HepG2 (cell line): ENCODE measurements at regions not wholly inside any gene's neighbourhood (a gene's known extent, or its start where the extent isn't known, plus 50 kb on each side); places are given as distances from the start of the nearest gene placed in this dataset.

ENCODE experiments used
- ATAC-seq: fragments of 200-7000 bp; cut with Tn5 transposase; 3 replicates; pipeline ENCODE4 v1.9.1; 2020; ENCODE audit warnings: mild to moderate bottlenecking, moderate library complexity
- BruUV-seq: library from RNA; stranded (reverse); fragments of 400-500 nt; replicated peaks from 2 replicates; lab custom pipeline; 2021; lab: Mats Ljungman, UMichigan
- CTCF ChIA-PET: fragments of 300-600 bp; formaldehyde crosslinking; extraction: SDS; loops from one replicate; lab custom pipeline; 2021; ENCODE audit warnings: low total read pairs, inconsistent platforms, low intra/inter-chr PET ratio; lab: Yijun Ruan, JAX
- POLR2A ChIA-PET: fragments of 350-600 bp; sonication (Branson Sonifier 250); formaldehyde crosslinking; loops from one replicate; lab custom pipeline; 2020; ENCODE audit warnings: antibody characterized with exemption, inconsistent platforms; lab: Yijun Ruan, JAX
- DNase-seq: peaks from one replicate; pipeline ENCODE4 v3.0.0-alpha.2; 2015; ENCODE audit warnings: low spot score
- FAIRE-seq: peaks from 3 replicates; lab custom pipeline; 2011; peaks lifted over from hg19 to GRCh38; lab: Jason Lieb, UNC
- H2AFZ ChIP-seq: one replicate; pipeline ENCODE4 v1.6.1; 2011; ENCODE audit warnings: low read length, inconsistent platforms
- H3K27ac ChIP-seq: fragments of 300-600 bp; 3 replicates; pipeline ENCODE4 v1.8.0; 2011; ENCODE audit warnings: mixed run types, mild to moderate bottlenecking, mixed read lengths, low read length, inconsistent platforms; ENCODE audit not compliant: insufficient read depth; ENCODE audit errors: extremely low read length
- H3K27me3 ChIP-seq, 2 experiments: fragments of 200-600 bp in 1 of 2; 2 replicates in 1 of 2; 3 replicates in 1 of 2; pipeline versions ENCODE4 v1.6.0 to v1.8.0; 2011; ENCODE audit warnings: low read length in 2 of 2, mild to moderate bottlenecking in 2 of 2, moderate library complexity in 2 of 2, inconsistent platforms in 1 of 2; ENCODE audit not compliant: insufficient read depth in 2 of 2, control insufficient read depth in 1 of 2
- H3K36me3 ChIP-seq, 2 experiments: fragments of 200-600 bp in 1 of 2; replicated peaks in 1 of 2; 2 replicates in 1 of 2; 3 replicates in 1 of 2; pipeline versions ENCODE4 v1.5.1 to v1.8.0; 2011; ENCODE audit warnings: low read length in 2 of 2, inconsistent platforms in 1 of 2; ENCODE audit not compliant: insufficient read depth in 2 of 2, control insufficient read depth in 1 of 2
- H3K4me1 ChIP-seq: 2 replicates; pipeline ENCODE4 v1.5.1; 2012; ENCODE audit warnings: low read length, inconsistent platforms; ENCODE audit not compliant: insufficient read depth
- H3K4me2 ChIP-seq: 2 replicates; pipeline ENCODE4 v1.6.0; 2011; ENCODE audit warnings: low read depth, low read length, inconsistent platforms
- H3K4me3 ChIP-seq, 3 experiments: fragments of 200-600 bp in 1 of 3; sonication (generic), shearing (Covaris generic) in 1 of 3; replicated peaks in 1 of 3; 2 replicates each; pipeline ENCODE4 v1.5.1; 2011 to 2016; ENCODE audit warnings: low read length in 3 of 3, inconsistent platforms in 2 of 3, low read depth in 2 of 3, mild to moderate bottlenecking in 2 of 3, control low read depth in 1 of 3, mixed read lengths in 1 of 3; ENCODE audit not compliant: insufficient read depth in 1 of 3
- H3K79me2 ChIP-seq: one replicate; pipeline ENCODE4 v1.6.1; 2011; ENCODE audit warnings: low read length, inconsistent platforms; ENCODE audit not compliant: insufficient read depth
- H3K9ac ChIP-seq: 2 replicates; pipeline ENCODE4 v1.6.0; 2011; ENCODE audit warnings: mild to moderate bottlenecking, low read depth, low read length, inconsistent platforms; ENCODE audit not compliant: insufficient read depth
- H3K9me3 ChIP-seq: 2 replicates; pipeline ENCODE4 v1.5.1; 2012; ENCODE audit warnings: mild to moderate bottlenecking, low read length
- H4K20me1 ChIP-seq: 2 replicates; pipeline ENCODE4 v1.6.0; 2011; ENCODE audit warnings: inconsistent platforms, mild to moderate bottlenecking, low read length, moderate library complexity; ENCODE audit not compliant: insufficient read depth
- ATM ChIP-seq: fragments of 450-650 bp; IDR thresholded peaks from 2 replicates; pipeline ENCODE4 v1.7.1; 2017; ENCODE audit warnings: mild to moderate bottlenecking, borderline replicate concordance
- FOXA1 ChIP-seq, 2 experiments: fragments of 450-650 bp in 1 of 2; sonication (generic) in 1 of 2; formaldehyde crosslinking in 1 of 2; IDR thresholded peaks; 2 replicates each; pipeline versions ENCODE4 v1.4.0 to v1.6.1; 2016 to 2020; ENCODE audit warnings: missing genetic modification reagents in 1 of 2
- KDM3A ChIP-seq: IDR thresholded peaks from 2 replicates; pipeline ENCODE4 v1.6.1; 2018; ENCODE audit warnings: low read depth, missing compliant biosample characterization
- NR2C2 ChIP-seq: sonication (generic); formaldehyde crosslinking; IDR thresholded peaks from 2 replicates; pipeline ENCODE4 v1.4.0; 2020; ENCODE audit warnings: missing genetic modification reagents, mild to moderate bottlenecking, moderate library complexity, borderline replicate concordance
- SOX6 ChIP-seq, 2 experiments: fragments of 450-650 bp in 1 of 2; sonication (generic) in 1 of 2; formaldehyde crosslinking in 1 of 2; IDR thresholded peaks; 2 replicates each; pipeline versions ENCODE4 v1.4.0 to v1.6.1; 2017 to 2020; ENCODE audit warnings: antibody characterized with exemption in 1 of 2, mild to moderate bottlenecking in 1 of 2, missing genetic modification reagents in 1 of 2
- XRCC5 ChIP-seq: fragments of 200-400 bp; formaldehyde crosslinking; optimal IDR thresholded peaks from 2 replicates; pipeline ENCODE3; 2017; ENCODE audit warnings: mild to moderate bottlenecking, low read length
- ZFP36L1 ChIP-seq: sonication (generic); formaldehyde crosslinking; IDR thresholded peaks from 2 replicates; pipeline ENCODE4 v1.8.0; 2022; ENCODE audit warnings: mild to moderate bottlenecking, missing genetic modification reagents, moderate library complexity
- ZMAT3 ChIP-seq: sonication (generic); formaldehyde crosslinking; conservative IDR thresholded peaks from 2 replicates; pipeline ENCODE4 v1.7.0; 2021; ENCODE audit warnings: missing genetic modification reagents
- ZNF678 ChIP-seq: sonication (generic); formaldehyde crosslinking; IDR thresholded peaks from 2 replicates; pipeline ENCODE4 v1.4.0; 2020; ENCODE audit warnings: mild to moderate bottlenecking, missing genetic modification reagents
- ZNF782 ChIP-seq: sonication (generic); formaldehyde crosslinking; IDR thresholded peaks from 2 replicates; pipeline ENCODE4 v1.4.0; 2020; ENCODE audit warnings: missing genetic modification reagents, mild to moderate bottlenecking, borderline replicate concordance
- WGBS: methylation state at CpG from one replicate; pipeline ENCODE4 v1.1.6; 2017; ENCODE audit warnings: low lambda C conversion rate; 5-methylcytosine and 5-hydroxymethylcytosine counted together
- in situ Hi-C: cut with HindIII; loops from 2 replicates; pipeline ENCODE4 v1.10.0; 2017; ENCODE audit warnings: low pct_unique_long_range_greater_than_20kb; ENCODE audit not compliant: extremely low pct_ligation_motif_present
- intact Hi-C: fragments of 100-400 bp; cut with micrococcal nuclease; formaldehyde crosslinking; loops from one replicate; pipeline ENCODE4 v1.10.0; 2022; ENCODE audit not compliant: unreplicated experiment
- TF ChIP-seq, protein P1 (sequence below): sonication (generic); formaldehyde crosslinking; IDR thresholded peaks from 2 replicates; pipeline ENCODE4 v1.8.0; 2022; ENCODE audit warnings: missing genetic modification reagents, mild to moderate bottlenecking, inconsistent platforms, borderline replicate concordance
- TF ChIP-seq, protein P2 (sequence below): sonication (generic); formaldehyde crosslinking; IDR thresholded peaks from 2 replicates; pipeline ENCODE4 v1.4.0; 2020; ENCODE audit warnings: mild to moderate bottlenecking, missing genetic modification reagents, borderline replicate concordance

DNA sequence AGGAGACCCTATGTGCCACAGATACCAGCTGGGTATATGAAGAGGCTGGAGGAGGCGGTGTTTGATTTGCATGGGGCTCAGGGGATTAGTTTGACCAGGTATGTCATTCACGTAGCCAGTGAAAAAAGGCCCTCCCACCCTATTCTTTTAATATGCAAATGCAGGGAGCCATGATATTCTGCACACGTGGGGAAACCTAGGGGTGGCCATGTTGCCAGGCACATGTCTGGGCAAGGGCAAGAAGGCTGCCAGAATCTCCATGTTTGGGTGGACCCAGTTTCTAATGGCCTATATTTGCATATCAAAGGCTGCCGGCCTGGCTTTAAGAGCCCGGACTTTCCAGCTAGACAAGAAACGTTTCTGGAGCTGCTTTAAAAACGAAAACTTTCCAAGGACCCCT lies 60.4 kb downstream of the SOX4 start (continued):
- TF ChIP-seq, protein P1, sequence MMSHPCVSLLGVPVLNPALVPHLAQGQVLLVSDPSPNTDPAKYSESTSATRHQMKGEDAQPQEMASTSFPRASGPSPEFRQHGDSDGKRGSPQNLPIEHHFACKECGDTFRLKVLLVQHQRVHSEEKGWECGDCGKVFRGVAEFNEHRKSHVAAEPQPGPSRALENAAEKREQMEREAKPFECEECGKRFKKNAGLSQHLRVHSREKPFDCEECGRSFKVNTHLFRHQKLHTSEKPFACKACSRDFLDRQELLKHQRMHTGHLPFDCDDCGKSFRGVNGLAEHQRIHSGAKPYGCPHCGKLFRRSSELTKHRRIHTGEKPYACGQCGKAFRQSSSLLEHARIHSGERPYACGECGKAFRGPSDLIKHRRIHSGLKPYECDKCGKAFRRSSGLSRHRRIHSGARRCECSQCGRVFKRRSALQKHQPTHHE (CRISPR knock-in tag), result no peak
- TF ChIP-seq ZNF678 (no peak), KDM3A (CRISPR knock-in tag) (no peak), ZFP36L1 (no peak)

DNA sequence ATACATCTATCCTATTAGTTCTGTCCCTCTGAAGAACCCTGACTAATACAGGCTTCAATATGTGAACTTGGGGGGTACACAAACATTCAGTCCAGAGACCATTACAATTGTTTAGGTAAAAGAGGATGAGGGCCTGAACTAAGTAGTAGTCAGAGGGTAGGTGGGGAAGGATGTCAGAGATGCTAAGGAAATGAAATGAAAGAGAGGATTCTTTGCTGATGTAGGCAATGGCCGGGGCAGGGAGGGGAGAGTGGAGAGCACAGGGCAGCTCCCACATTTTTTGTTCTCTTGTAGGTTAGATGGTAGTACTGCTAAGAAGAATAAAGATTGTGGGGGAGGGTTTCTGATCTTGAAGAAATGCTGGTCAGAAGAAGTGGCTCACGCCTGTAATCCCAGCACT lies 60.8 kb downstream of the SOX4 start:
- H3K27ac ChIP-seq, result no peak overlapping the region
- no peak overlapping the region for H3K9ac ChIP-seq
- FAIRE-seq, result no peak
- POLR2A ChIA-PET, result no interaction called here
- no peak for DNase-seq
- H3K9me3 ChIP-seq, result no peaks in the 10 kb centered on the region
- H3K4me1 ChIP-seq, result no peaks in the 10 kb centered on the region
- CTCF ChIA-PET, result no interaction called here
- WGBS, result 16% methylated on average over 2 of the region's 2 CpGs
- intact Hi-C loops (no loop called here), in situ Hi-C loops (no loop called here)
- H3K36me3 ChIP-seq, result no peaks in the 10 kb centered on the region
- H4K20me1 ChIP-seq, result no peaks in the 10 kb centered on the region
- H3K4me3 ChIP-seq, result no peak overlapping the region
- no peaks in the 10 kb centered on the region for H3K79me2 ChIP-seq
- H2AFZ ChIP-seq, result no peak overlapping the region
- TF ChIP-seq ZNF782 (no peak), FOXA1 (IDR thresholded peaks at IDR 0.05) (no peak), FOXA1 (CRISPR knock-in tag; IDR thresholded peaks at IDR 0.05) (no peak), XRCC5 (no peak), NR2C2 (CRISPR knock-in tag) (no peak), SOX6 (IDR thresholded peaks at IDR 0.05) (no peak), SOX6 (CRISPR knock-in tag; IDR thresholded peaks at IDR 0.05) (no peak), ZMAT3 (CRISPR knock-in tag) (no peak), ATM (no peak)
- TF ChIP-seq, protein P2, sequence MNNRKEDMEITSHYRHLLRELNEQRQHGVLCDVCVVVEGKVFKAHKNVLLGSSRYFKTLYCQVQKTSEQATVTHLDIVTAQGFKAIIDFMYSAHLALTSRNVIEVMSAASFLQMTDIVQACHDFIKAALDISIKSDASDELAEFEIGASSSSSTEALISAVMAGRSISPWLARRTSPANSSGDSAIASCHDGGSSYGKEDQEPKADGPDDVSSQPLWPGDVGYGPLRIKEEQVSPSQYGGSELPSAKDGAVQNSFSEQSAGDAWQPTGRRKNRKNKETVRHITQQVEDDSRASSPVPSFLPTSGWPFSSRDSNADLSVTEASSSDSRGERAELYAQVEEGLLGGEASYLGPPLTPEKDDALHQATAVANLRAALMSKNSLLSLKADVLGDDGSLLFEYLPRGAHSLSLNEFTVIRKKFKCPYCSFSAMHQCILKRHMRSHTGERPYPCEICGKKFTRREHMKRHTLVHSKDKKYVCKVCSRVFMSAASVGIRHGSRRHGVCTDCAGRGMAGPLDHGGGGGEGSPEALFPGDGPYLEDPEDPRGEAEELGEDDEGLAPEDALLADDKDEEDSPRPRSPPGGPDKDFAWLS (CRISPR knock-in tag), result no peak
- no TSS peak for BruUV-seq
- H3K27me3 ChIP-seq, result no peaks in the 10 kb centered on the region
- H3K4me2 ChIP-seq, result no peak overlapping the region
- ATAC-seq, result no peak
